Karpas-422 (cell line): ENCODE measurements at regions not wholly inside any gene's neighbourhood (a gene's known extent, or its start where the extent isn't known, plus 50 kb on each side); places are given as distances from the start of the nearest gene placed in this dataset.
"Not testable (repeated sequence)": the region's sequence is repeated elsewhere in the genome, so short reads cannot be mapped to it uniquely, and the experiment has no call there.

ENCODE experiments used
- DNase-seq: peaks from one replicate; pipeline ENCODE4 v3.0.0-alpha.2; 2015
- H2AFZ ChIP-seq: fragments of 200-600 bp; sonication (generic); 2 replicates; pipeline ENCODE4 v1.6.1; 2014; ENCODE audit warnings: antibody characterized with exemption, low read length, mixed read lengths
- H3K27ac ChIP-seq: fragments of 200-600 bp; sonication (generic); 2 replicates; pipeline ENCODE4 v1.5.1; 2014; ENCODE audit warnings: mild to moderate bottlenecking, low read length, moderate library complexity
- H3K27me3 ChIP-seq: fragments of 200-600 bp; sonication (generic); 2 replicates; pipeline ENCODE4 v1.6.1; 2014; ENCODE audit warnings: low read length, mixed read lengths
- H3K36me3 ChIP-seq: fragments of 200-600 bp; sonication (generic); 2 replicates; pipeline ENCODE4 v1.6.1; 2014; ENCODE audit warnings: low read length, mixed read lengths; ENCODE audit not compliant: insufficient read depth
- H3K4me1 ChIP-seq: fragments of 200-600 bp; sonication (generic); 2 replicates; pipeline ENCODE4 v1.6.1; 2014; ENCODE audit warnings: mild to moderate bottlenecking, low read length, mixed read lengths
- H3K4me2 ChIP-seq: fragments of 200-600 bp; sonication (generic); 2 replicates; pipeline ENCODE4 v1.6.1; 2014; ENCODE audit warnings: low read length, low read depth, mild to moderate bottlenecking; ENCODE audit not compliant: poor library complexity, severe bottlenecking
- H3K4me3 ChIP-seq: fragments of 200-600 bp; sonication (generic); 2 replicates; pipeline ENCODE4 v1.5.1; 2014; ENCODE audit warnings: mild to moderate bottlenecking, antibody characterized with exemption, low read length, mixed read lengths
- H3K79me2 ChIP-seq: fragments of 200-600 bp; sonication (generic); 2 replicates; pipeline ENCODE4 v1.6.1; 2014; ENCODE audit warnings: mild to moderate bottlenecking, low read length, mixed read lengths
- H3K9ac ChIP-seq: fragments of 200-600 bp; sonication (generic); 2 replicates; pipeline ENCODE4 v1.6.0; 2014; ENCODE audit warnings: low read length
- H3K9me2 ChIP-seq: fragments of 200-600 bp; sonication (generic), shearing (Covaris generic); replicated peaks from 2 replicates; pipeline ENCODE4 v1.6.0; 2014; ENCODE audit warnings: mild to moderate bottlenecking, low read length, moderate library complexity; ENCODE audit not compliant: insufficient read depth
- H3K9me3 ChIP-seq: fragments of 300-700, 200-600 bp; sonication (generic); 2 replicates; pipeline ENCODE4 v1.6.1; 2014; ENCODE audit warnings: low read length, mixed read lengths
- H4K20me1 ChIP-seq: fragments of 200-600 bp; sonication (generic); 2 replicates; pipeline ENCODE4 v1.6.1; 2014; ENCODE audit warnings: mild to moderate bottlenecking, antibody characterized with exemption, low read length, low read depth; ENCODE audit not compliant: insufficient read depth

DNA sequence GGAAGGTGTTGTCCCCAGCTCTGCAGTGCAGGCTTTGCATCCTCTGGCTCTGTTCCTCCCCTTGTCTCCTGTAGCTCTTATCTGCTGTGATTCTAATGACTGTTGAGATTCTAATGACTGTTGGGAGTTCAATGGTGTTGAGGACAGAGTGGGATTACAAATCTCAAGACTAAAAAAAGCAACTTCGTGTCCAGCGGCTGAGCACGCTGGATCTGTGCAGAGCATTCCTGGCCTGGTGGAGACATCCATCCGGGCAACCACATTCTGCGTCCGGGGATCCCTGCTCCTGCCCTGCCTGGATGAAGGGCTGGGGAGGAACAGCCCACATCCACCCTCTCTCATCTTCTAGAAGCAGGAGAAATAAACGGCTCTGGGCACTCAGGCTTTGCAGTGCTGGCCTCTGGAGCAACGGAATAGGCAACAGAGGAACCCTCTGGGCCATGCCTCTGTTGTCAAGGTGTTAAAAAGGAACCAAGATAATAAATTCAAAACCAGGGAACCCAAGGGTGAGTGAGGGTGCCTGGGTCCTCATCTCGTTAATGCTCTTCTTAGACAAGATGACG is 106.7 kb upstream of the ASB18 start:
- no peak for DNase-seq
- H4K20me1 ChIP-seq: no peaks in the 10 kb centered on the region
- H2AFZ ChIP-seq: no peak overlapping the region
- no peaks in the 10 kb centered on the region for H3K9me2 ChIP-seq
- H3K36me3 ChIP-seq: no peaks in the 10 kb centered on the region
- H3K27me3 ChIP-seq: no peaks in the 10 kb centered on the region
- no peaks in the 10 kb centered on the region for H3K79me2 ChIP-seq
- H3K4me1 ChIP-seq: peaks cover 8% of the 10 kb centered on the region
- no peak overlapping the region for H3K4me2 ChIP-seq
- H3K27ac ChIP-seq: no peak overlapping the region
- no peaks in the 10 kb centered on the region for H3K9me3 ChIP-seq
- no peak overlapping the region for H3K9ac ChIP-seq
- no peak overlapping the region for H3K4me3 ChIP-seq

DNA sequence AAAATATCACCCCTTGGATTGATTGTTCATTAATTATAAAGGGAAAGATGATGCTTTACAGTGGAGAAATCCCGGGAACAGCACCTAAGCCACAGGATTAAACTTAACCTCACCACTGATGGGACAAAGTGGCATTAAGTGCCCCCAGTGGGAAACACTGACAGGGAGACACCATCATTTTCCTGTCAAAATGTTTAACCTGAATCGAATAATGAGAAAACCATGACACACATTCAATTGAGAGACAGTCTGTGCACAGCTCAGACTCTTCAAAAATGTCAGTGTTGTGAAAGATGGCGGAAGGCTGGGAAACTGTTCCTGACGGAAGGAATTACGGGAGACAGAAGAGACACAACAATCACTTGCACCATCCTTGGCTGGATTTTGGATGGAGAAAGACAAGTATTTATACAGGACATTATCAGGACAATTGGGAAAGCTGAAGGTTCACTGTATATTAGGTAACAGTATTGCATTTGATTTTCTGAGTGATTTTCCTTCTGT is 111.8 kb upstream of the ASB18 start:
- no peaks in the 10 kb centered on the region for H3K79me2 ChIP-seq
- H2AFZ ChIP-seq: no peak overlapping the region
- no peak overlapping the region for H3K4me3 ChIP-seq
- no peak overlapping the region for H3K9ac ChIP-seq
- H3K36me3 ChIP-seq: no peaks in the 10 kb centered on the region
- no peak overlapping the region for H3K4me2 ChIP-seq
- H3K9me3 ChIP-seq: no peaks in the 10 kb centered on the region
- no peaks in the 10 kb centered on the region for H3K4me1 ChIP-seq
- no peak for DNase-seq
- H4K20me1 ChIP-seq: no peaks in the 10 kb centered on the region
- H3K27ac ChIP-seq: no peak overlapping the region
- no peaks in the 10 kb centered on the region for H3K9me2 ChIP-seq
- H3K27me3 ChIP-seq: no peaks in the 10 kb centered on the region

DNA sequence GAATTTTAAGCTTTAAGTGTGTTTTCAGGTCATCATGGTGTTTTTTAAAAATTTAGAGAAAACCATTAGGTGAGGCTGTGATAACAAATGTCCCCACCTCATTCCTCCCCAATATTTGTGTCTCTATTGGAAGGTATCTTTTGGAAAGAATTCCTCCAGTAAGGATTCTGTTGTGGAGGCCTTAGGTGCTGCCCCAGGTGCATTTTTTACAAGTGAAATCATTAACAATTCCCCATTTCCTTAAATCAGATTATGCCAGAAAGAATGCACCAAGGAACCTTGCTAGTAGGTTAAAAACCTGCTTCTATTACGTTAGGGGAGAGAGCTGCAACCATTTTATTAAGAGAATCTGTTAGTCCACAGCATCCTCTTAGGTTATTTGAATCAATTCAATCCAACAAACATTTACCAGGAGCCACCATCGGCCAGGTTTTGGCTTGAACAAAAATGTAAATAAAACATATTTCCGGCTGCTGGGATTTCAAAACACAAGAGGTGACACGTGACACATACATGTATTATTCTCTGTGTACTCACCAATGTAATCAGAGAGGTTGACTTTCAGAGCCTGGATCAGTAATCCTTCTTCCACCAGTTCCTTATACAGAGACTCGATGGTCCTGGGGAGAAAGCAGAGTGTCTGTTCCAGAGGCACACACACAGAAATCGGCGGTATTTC is 112.5 kb upstream of the ASB18 start:
- no peaks in the 10 kb centered on the region for H3K36me3 ChIP-seq
- no peak for DNase-seq
- no peak overlapping the region for H3K9ac ChIP-seq
- H3K27me3 ChIP-seq: no peaks in the 10 kb centered on the region
- H3K79me2 ChIP-seq: no peaks in the 10 kb centered on the region
- no peak overlapping the region for H3K4me2 ChIP-seq
- peaks cover 3% of the 10 kb centered on the region for H3K4me1 ChIP-seq
- H3K9me3 ChIP-seq: no peaks in the 10 kb centered on the region
- H3K27ac ChIP-seq: no peak overlapping the region
- H4K20me1 ChIP-seq: no peaks in the 10 kb centered on the region
- no peaks in the 10 kb centered on the region for H3K9me2 ChIP-seq
- H3K4me3 ChIP-seq: no peak overlapping the region
- no peak overlapping the region for H2AFZ ChIP-seq

DNA sequence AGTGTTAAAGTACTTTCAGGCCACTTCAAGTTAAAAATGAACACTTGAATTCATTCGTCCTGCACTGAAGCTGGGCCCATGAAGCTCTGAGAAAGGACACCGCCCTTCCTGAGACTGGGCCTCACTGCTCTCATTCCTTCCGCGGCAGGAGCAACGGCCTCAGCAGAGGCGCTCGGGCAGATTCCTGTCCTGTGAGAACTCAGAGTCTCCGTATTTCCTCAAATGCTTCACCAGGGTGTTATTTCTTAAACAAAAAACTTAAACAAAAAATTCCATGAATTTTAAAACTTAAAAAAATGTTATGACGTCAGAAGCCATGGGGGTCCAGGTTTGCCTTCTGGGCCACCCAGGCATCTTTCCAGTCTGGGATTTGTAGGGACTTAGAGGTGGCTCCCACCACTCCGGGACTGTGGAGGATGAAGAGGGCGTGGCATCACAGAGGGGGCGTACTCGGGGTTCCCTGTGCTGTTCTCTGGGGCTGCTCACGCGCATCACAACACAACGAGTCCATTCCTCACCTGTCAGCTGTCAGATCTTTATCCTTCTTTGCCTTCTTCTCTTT is 115.9 kb upstream of the ASB18 start:
- Histone ChIP-seq H3K4me1 (peaks cover 5% of the 10 kb centered on the region), H3K9ac (no peak overlapping the region), H3K9me2 (no peaks in the 10 kb centered on the region), H3K9me3 (no peaks in the 10 kb centered on the region), H3K27me3 (no peaks in the 10 kb centered on the region), H2AFZ (no peak overlapping the region), H3K4me3 (no peak overlapping the region), H3K36me3 (no peaks in the 10 kb centered on the region), H3K79me2 (no peaks in the 10 kb centered on the region), H3K27ac (no peak overlapping the region), H4K20me1 (no peaks in the 10 kb centered on the region), H3K4me2 (no peak overlapping the region)
- no peak for DNase-seq

DNA sequence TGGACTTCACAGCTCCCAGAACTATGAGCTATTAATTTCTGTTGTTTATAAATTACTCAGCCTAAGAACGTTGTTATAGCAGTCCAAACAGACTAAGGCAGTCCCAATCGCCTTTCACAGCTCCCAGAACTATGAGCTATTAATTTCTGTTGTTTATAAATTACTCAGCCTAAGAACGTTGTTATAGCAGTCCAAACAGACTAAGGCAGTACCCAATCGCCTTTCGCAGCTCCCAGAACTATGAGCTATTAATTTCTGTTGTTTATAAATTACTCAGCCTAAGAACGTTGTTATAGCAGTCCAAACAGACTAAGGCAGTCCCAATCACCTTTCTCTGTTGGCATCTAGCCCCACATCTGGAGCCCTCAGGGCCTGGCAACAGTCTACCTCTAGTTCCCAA is 117.0 kb upstream of the ASB18 start:
- not testable (repeated sequence) for H3K4me2 ChIP-seq, H3K36me3 ChIP-seq, H3K79me2 ChIP-seq, H3K9me2 ChIP-seq, H3K9me3 ChIP-seq, H2AFZ ChIP-seq, H3K9ac ChIP-seq, H3K27me3 ChIP-seq, H3K4me1 ChIP-seq, DNase-seq, H4K20me1 ChIP-seq, H3K27ac ChIP-seq, H3K4me3 ChIP-seq

DNA sequence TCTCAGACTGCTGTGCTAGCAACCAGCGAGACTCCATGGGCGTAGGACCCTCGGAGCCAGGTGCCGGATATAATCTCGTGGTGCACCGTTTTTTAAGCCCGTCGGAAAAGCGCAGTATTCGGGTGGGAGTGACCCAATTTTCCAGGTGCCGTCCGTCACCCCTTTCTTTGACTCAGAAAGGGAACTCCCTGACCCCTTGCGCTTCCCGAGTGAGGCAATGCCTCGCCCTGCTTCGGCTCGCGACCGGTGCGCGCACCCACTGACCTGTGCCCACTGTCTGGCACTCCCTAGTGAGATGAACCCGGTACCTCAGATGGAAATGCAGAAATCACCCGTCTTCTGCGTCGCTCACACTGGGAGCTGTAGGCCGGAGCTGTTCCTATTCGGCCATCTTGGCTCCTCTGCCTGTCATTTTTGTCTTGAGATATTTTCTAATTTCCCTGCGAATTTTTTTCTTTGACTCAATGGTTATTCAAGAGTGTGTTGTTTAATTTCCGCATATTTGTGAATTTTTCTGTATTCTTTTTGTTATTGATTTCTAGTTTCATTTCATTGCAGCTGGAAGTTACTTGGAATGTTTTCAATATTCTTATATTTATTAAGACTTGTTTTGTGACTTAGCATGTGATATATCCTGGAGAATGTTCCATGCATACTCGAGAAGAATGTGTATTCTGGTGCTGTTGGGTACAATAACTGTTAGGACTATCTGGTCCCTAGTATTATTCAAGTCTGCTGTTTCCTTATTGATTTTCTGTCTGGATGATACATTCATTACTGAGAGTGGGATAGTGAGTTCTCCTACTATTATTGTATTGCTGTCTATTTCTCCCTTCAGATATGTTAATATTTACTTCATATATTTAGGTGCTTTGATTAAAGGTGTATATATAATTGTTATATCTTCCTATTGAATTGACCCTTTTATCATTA is 125.3 kb upstream of the ASB18 start:
- H3K79me2 ChIP-seq, H3K27me3 ChIP-seq, H3K36me3 ChIP-seq, H4K20me1 ChIP-seq, H2AFZ ChIP-seq, H3K27ac ChIP-seq, H3K9me2 ChIP-seq, H3K4me3 ChIP-seq, DNase-seq, H3K9ac ChIP-seq, H3K9me3 ChIP-seq: not testable (repeated sequence)
- Histone ChIP-seq H3K4me2 (peak overlapping the region; percentile 13), H3K4me1 (peaks cover 16% of the 10 kb centered on the region)

DNA sequence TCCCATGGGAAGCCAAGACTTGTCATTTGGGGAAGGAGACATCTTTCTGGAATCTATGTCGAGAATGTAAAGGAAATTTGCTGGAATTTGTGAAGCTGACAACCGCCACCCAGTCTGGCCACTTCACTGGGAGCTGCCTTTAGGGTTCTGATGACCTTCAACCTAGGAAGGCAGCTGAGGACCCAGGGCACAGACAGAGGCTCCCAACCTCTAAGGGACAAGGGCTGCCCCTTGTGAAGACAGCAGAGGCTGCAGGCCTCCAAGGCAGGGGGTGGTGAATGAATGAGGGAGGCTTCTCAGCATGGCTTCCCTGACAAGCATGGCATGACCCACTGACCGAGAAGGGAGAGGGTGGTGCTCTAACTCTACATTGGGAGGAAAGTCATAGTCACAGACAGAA is 128.9 kb upstream of the ASB18 start:
- H2AFZ ChIP-seq: no peak overlapping the region
- H3K9me2 ChIP-seq: no peaks in the 10 kb centered on the region
- H4K20me1 ChIP-seq: no peaks in the 10 kb centered on the region
- DNase-seq: no peak
- no peak overlapping the region for H3K9ac ChIP-seq
- H3K4me2 ChIP-seq: no peak overlapping the region
- H3K4me3 ChIP-seq: no peak overlapping the region
- no peaks in the 10 kb centered on the region for H3K36me3 ChIP-seq
- H3K9me3 ChIP-seq: no peaks in the 10 kb centered on the region
- H3K27me3 ChIP-seq: 0 out of 2 replicates have a peak, but pooled peaks cover 3% of the 10 kb centered on the region
- H3K4me1 ChIP-seq: peaks cover 21% of the 10 kb centered on the region
- H3K79me2 ChIP-seq: no peaks in the 10 kb centered on the region
- H3K27ac ChIP-seq: no peak overlapping the region

DNA sequence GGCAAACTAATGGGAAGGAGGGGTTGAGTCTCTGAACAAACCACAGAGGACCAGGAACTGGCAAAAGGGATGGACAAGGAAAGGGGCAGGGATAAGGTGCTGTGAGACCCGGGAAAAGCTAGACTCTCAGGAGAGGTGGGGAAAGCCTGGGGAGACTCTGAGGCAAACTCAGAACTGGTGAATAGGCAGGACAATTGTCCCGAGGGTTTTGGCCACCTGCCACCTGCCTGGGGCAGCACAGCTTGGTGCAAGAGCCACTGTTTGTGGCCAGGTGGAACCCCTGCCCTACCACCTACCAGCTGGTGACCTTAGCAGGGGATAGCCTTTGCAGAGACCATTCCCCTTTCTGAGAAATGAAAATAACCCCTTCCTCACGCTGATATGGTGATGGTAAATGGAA is 129.4 kb upstream of the ASB18 start:
- H3K9me3 ChIP-seq: no peaks in the 10 kb centered on the region
- no peak overlapping the region for H3K9ac ChIP-seq
- H3K4me3 ChIP-seq: no peak overlapping the region

More for the DNA sequence above, 129.4 kb upstream of the ASB18 start:
- H3K4me1 ChIP-seq: peaks cover 26% of the 10 kb centered on the region
- H3K4me2 ChIP-seq: no peak overlapping the region
- H2AFZ ChIP-seq: no peak overlapping the region
- 0 out of 2 replicates have a peak, but pooled peaks cover 3% of the 10 kb centered on the region for H3K27me3 ChIP-seq
- no peak overlapping the region for H3K27ac ChIP-seq
- no peaks in the 10 kb centered on the region for H3K9me2 ChIP-seq
- H4K20me1 ChIP-seq: no peaks in the 10 kb centered on the region
- H3K79me2 ChIP-seq: no peaks in the 10 kb centered on the region
- no peaks in the 10 kb centered on the region for H3K36me3 ChIP-seq
- no peak for DNase-seq
